GM18498 (cell line): ENCODE measurements at regions not wholly inside any gene's neighbourhood (a gene's known extent, or its start where the extent isn't known, plus 50 kb on each side); places are given as distances from the start of the nearest gene placed in this dataset.

Experiments used
- ATAC-seq: cut with Tn5 transposase; IDR thresholded peaks from one replicate; pipeline ENCODE4 v1.9.1; 2021; ENCODE audit warnings: mild to moderate bottlenecking, moderate library complexity; ENCODE audit not compliant: unreplicated experiment

GRCh38 chr12:107541001-107541705 is 144.4 kb upstream of the PWP1 start:
- ATAC-seq = no peak

GRCh38 chr12:107543416-107543815 is 142.2 kb upstream of the PWP1 start:
- no peak for ATAC-seq

GRCh38 chr12:107543841-107544240 is 141.8 kb upstream of the PWP1 start:
- no peak for ATAC-seq

- ATAC-seq = no peak
Measured at GRCh38 chr12:107544937-107545336, 140.7 kb upstream of the PWP1 start.

GRCh38 chr12:107545737-107546353 is 139.8 kb upstream of the PWP1 start:
- ATAC-seq = no peak

GRCh38 chr12:107547389-107547788 is 138.2 kb upstream of the PWP1 start:
- ATAC-seq = no peak

GRCh38 chr12:107549651-107550480 is 135.7 kb upstream of the PWP1 start:
- ATAC-seq = no peak

- ATAC-seq = no peak
Measured at GRCh38 chr12:107551434-107551833, 134.2 kb upstream of the PWP1 start.

- ATAC-seq = no peak
Measured at GRCh38 chr12:107552263-107552662, 133.3 kb upstream of the PWP1 start.

- no peak for ATAC-seq
Measured at GRCh38 chr12:107553211-107553765, 132.3 kb upstream of the PWP1 start.

GRCh38 chr12:107554941-107555340 is 130.7 kb upstream of the PWP1 start:
- no peak for ATAC-seq

GRCh38 chr12:107557026-107557425 is 128.6 kb upstream of the PWP1 start:
- ATAC-seq = no peak

- ATAC-seq = no peak
Measured at GRCh38 chr12:107557589-107558100, 128.0 kb upstream of the PWP1 start.

- no peak for ATAC-seq
Measured at GRCh38 chr12:107558141-107558815, 127.3 kb upstream of the PWP1 start.

GRCh38 chr12:107558816-107559382 is 126.7 kb upstream of the PWP1 start:
- no peak for ATAC-seq

GRCh38 chr12:107560165-107560898 is 125.3 kb upstream of the PWP1 start:
- no peak for ATAC-seq

GRCh38 chr12:107560899-107561285 is 124.7 kb upstream of the PWP1 start:
- no peak for ATAC-seq

- no peak for ATAC-seq
Measured at GRCh38 chr12:107564946-107565345, 120.7 kb upstream of the PWP1 start.

GRCh38 chr12:107565551-107565950 is 120.0 kb upstream of the PWP1 start:
- no peak for ATAC-seq
